HT1080 (cell line): ENCODE measurements at regions not wholly inside any gene's neighbourhood (a gene's known extent, or its start where the extent isn't known, plus 50 kb on each side); places are given as distances from the start of the nearest gene placed in this dataset.
"Not testable (repeated sequence)": the region's sequence is repeated elsewhere in the genome, so short reads cannot be mapped to it uniquely, and the experiment has no call there.

Experiments used
- DNase-seq: peaks from one replicate; pipeline ENCODE4 v3.0.0-alpha.2; 2015; ENCODE audit warnings: low read depth

- peak; percentile 9 for DNase-seq
Measured at GRCh38 chr7:104074529-104074928, 85.1 kb upstream of the RELN start.

GRCh38 chr7:104071641-104072040, 82.2 kb upstream of the RELN start:
- not testable (repeated sequence) for DNase-seq

DNA sequence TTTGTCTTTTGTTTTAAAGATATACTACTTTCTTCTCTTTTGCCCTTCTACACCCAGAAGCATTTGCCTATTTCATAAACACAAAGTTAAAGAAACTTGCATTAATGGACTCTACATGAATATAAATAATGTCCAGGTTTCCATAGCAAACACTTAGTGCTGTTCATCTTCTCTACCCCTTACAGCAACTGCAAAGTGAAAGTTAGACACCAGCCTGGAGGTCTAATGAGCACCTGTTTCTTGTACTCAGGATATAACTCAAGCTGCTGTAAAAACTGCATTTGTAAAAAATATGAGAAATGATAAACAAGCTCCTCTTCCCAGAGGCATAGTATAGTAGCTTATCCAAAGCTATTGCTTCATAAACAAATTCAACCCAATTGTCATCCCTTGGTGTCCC, 76.0 kb upstream of the RELN start:
- no peak for DNase-seq

DNA sequence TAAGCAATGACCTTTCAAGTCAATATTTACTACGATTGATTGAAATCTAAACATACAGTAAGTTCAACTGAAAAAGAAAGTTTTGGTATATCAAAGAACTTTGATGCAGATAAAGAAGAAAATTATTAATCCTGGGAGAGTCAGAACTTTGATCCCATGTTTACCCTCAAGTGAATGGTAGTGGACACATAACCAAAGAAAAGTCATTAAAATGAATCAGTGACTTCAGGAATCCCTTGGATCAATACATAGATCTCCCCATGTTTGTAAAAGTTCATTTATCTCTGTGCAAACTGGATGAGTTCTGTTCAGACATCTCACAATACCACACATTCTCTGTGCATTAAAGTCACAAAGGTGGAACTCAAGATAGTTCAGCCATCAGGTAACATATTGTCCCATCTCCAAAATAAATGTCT, 75.5 kb upstream of the RELN start:
- no peak for DNase-seq

- DNase-seq: not testable (repeated sequence)
Measured at GRCh38 chr7:104063797-104064196, 74.3 kb upstream of the RELN start.

GRCh38 chr7:104061652-104062051, 72.2 kb upstream of the RELN start:
- DNase-seq: no peak

GRCh38 chr7:104059837-104060236, 70.4 kb upstream of the RELN start:
- not testable (repeated sequence) for DNase-seq

DNA sequence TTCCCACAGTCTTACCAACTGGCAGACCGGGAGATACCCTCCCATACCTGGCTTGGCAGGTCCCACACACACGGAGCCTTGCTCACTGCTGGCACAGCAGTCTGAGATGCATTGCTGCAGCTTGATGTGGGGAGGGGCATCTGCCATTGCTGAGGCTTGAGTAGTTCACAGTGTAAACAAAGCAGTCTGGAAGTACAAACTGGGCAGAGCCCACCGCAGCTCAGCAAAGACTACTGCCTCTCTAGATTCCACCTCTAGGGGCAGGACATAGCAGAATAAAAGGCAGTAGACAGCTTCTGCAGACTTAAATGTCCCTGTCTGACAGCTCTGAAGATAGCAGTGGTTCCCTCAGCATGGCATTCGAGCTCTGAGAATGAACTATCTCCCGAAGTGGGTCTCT, 69.6 kb upstream of the RELN start:
- peak; percentile 8 for DNase-seq

DNA sequence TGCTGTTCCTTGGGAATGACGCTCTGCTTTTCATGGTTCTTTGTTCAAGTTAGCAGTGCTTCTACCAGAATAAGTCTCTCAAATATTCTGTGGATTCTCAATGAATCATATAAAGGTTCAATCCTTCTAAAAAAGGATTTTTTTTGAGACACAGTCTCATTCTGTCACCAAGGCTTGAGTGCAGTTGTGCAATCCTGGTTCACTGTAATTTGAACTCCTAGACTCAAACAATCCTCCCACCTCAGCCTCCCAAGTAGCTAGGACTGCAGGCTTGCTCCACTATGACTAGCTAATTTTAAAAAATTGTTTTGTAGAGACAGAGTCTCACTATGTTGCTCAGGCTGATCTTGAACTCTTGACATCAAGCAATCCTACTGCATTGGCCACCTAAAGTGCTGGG, 64.9 kb upstream of the RELN start:
- DNase-seq: no peak

- no peak for DNase-seq
Measured at GRCh38 chr7:104052979-104053378, 63.5 kb upstream of the RELN start.

DNA sequence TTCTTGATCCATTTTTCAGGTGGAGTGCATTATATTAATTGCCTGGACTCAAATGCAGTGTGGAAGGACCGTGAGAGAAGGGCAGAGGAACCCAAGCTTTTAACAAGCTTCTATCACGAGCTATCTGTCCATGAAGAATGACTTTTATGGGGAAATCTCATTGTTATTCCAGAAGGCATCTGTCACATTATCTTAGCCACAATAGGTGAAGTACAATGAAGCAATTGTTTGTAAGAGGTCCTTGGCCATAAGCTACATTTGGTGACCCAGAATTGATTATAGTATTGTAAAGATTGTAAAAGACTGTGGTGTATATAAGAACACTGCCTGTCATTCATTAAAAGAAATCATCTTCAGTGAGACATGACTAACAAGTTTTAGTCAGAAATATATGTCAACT, 58.6 kb upstream of the RELN start:
- DNase-seq: no peak

GRCh38 chr7:104045183-104045582, 55.7 kb upstream of the RELN start:
- DNase-seq: no peak

DNA sequence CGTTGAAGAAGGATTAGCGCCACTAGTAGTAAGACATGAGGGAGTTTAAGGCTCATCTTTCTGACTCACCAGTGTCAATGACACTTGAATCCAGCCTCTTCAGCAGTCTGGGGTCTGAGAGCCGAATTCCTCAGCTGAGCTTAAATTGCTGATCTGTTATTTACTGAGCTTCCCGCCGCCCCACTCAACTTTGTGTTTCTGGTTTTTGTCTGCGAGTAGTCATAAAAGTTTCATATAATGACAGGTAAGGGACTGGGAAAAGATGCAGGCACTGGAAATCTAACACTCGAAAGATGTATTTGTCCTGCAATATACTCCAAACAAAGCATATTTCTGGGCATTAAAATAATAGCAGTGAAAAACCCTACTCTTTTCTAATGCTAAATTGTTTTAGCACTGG, 51.2 kb upstream of the RELN start:
- DNase-seq: no peak

- DNase-seq: no peak
Measured at GRCh38 chr7:104039363-104039762, 49.9 kb upstream of the RELN start.
